ENCODE measurements at regions not wholly inside any gene's neighbourhood (a gene's known extent, or its start where the extent isn't known, plus 50 kb on each side); places are given as distances from the start of the nearest gene placed in this dataset.

GRCh38 chr3:187586226-187586625 is 84.0 kb downstream of the SST start:
- no peak for TF ChIP-seq POLR2A (IDR thresholded peaks at IDR 0.05)
- TF ChIP-seq CTCF (IDR thresholded peaks at IDR 0.05), result no peak

Measured in body of pancreas (tissue), 4 donors.